ENCODE measurements at regions not wholly inside any gene's neighbourhood (a gene's known extent, or its start where the extent isn't known, plus 50 kb on each side); places are given as distances from the start of the nearest gene placed in this dataset.
"Not testable (repeated sequence)": the region's sequence is repeated elsewhere in the genome, so short reads cannot be mapped to it uniquely, and the experiment has no call there.

GRCh38 chr21:17688912-17689874 lies 76.5 kb upstream of the BTG3 start:
- ATAC-seq, result peak; percentile 78 to 95
- intact Hi-C loops (cut with DNase I), result no loop called here
- peak; percentile 60 for DNase-seq

DNA sequence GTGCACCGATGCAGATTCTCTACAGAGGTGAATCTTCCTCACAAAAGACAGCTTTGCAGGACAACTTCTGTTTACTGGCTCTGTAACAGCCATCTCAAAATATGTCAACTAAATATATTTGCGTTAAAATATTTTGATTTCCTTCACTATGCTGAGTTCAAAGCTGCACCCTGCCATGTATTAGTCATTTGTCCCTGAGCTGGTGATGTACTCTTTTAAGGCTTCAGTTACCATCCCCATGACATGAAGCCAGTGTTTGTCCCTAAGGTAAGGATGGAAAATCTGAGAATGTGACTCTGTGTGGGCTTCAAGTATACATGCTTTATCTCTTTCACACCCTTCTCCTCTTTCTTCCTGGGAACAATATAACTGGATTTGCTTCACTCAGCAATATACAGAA lies 70.2 kb upstream of the BTG3 start:
- intact Hi-C loops (cut with DNase I), result no loop called here
- ATAC-seq, result no peak

DNA sequence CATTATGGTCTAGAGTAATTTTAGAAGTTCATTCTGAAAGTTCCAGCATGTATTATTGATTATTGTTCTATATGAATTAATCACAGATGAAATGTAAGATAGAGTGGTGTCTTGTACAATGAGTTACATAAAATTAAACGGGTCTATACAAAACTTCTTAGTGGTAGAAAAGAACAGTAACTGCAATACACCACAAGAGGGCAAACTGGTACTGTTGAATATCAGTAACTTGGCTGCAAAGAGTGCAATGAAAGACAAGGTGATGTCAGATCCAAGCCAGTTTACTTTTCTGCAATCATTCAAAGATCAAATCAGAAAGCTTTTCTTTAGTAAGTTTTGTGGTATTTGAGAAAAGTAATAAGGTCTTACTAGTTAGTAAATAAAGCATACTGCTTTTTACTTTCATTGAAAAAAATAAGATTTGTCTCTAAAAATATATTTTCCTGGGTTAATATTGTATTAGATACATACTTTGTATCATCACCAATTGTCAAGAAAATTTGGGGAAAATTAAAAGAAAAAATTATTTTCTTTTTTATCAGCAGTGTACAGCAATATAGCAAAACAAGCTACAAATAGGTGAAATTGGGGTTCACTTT lies 66.4 kb upstream of the BTG3 start:
- DNase-seq (no peak), ATAC-seq (peak; percentile 81 to 83)
- intact Hi-C loops (cut with DNase I), result loop anchor here (1.0 to 10.0 kb wide), 4 partner anchors 136 to 246 kb away; partner anchors contain the start of gene C21orf91 (in 1 of the 2)

More for the DNA sequence above, 70.2 kb upstream of the BTG3 start:
- DNase-seq, result no peak

DNA sequence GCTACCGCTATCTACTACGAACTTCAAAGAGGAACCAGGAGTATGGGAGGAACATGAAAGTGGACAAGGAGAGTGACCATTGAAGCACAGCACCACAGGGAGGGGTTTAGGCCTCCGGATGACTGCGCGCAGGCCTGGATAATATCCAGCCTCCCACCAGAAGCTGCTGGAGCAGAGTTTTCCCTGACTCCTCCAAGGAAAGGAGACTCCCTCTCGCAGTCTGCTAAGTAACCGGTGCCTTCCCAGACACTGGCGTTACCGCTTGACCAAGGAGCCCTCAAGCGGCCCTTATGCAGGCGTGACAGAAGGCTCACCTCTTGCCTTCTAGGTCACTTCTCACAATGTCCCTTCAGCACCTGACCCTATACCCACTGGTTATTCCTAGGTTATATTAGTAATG lies 64.2 kb upstream of the BTG3 start:
- not testable (repeated sequence) for ATAC-seq, DNase-seq
- intact Hi-C loops (cut with DNase I), result loop anchor here in 1 of 2 donors (10.0 kb wide), 1 partner anchor 138 kb away; the partner anchor contains the start of gene C21orf91

DNA sequence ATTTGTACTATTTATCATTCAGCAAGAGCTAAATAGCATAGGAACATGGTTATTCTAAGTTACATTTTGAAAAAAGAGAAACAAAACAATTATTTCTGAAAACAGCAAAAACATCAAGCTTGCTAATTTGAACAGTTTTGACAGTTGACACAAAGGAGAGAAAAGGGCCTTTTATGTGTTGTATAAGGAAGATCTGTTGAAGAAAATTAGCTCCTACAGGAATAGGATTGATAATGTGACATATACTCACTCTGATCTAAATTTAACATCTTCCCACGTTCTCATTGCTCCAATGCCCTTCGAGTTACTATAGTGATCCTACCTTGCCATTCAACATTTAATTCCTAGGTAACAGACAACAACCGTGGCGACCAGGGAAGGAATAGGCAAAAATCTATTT lies 61.4 kb upstream of the BTG3 start:
- DNase-seq, result no peak
- intact Hi-C loops (cut with DNase I), result loop anchor here in 1 of 2 donors (10.0 kb wide), 1 partner anchor 141 kb away; the partner anchor contains the start of gene C21orf91
- ATAC-seq, result no peak

- intact Hi-C loops (cut with DNase I), result loop anchor here in 1 of 2 donors (10.0 kb wide), 1 partner anchor 141 kb away; the partner anchor contains the start of gene C21orf91
- no peak for ATAC-seq
- DNase-seq, result no peak
Observed at GRCh38 chr21:17673261-17674020, 60.7 kb upstream of the BTG3 start.

- ATAC-seq (no peak), DNase-seq (no peak)
- intact Hi-C loops (cut with DNase I), result loop anchor here in 1 of 2 donors (10.0 kb wide), 1 partner anchor 143 kb away; the partner anchor contains the start of gene C21orf91
Observed at GRCh38 chr21:17671733-17672132, 59.0 kb upstream of the BTG3 start.

DNA sequence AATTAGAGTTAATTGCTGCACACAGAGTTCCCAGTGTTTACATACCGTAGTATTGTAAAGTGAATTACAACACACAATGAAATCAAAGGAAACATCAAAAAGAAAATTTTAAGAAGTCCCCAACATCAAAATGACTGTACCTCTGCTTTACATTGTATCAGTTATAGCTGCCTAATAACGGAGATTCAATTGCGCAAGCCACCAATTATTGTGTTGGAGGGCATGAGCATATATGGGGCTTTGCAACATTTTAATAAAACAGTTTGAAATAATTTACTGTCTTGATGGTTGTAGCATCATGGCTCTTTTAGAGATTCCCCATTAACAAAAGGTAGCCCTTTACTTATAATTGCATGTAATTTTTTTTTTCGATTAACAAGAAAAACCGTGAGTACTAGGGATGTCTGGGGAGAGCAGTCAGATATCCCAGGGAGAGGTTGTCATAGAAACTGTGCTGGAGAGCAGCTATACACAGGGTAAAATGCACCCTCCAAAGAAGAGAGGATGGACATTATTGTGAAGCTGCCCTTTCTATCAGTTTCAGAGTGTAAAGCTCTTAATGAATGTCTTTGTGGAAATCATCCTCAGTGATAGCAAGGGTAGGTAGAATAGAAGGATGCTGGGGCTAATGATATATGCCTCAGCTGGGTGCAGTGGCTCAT lies 55.9 kb upstream of the BTG3 start:
- no peak for ATAC-seq
- no peak for DNase-seq
- intact Hi-C loops (cut with DNase I), result loop anchor here in 1 of 2 donors (10.0 kb wide), 1 partner anchor 56 kb away; no protein-coding TSS in a partner anchor

DNA sequence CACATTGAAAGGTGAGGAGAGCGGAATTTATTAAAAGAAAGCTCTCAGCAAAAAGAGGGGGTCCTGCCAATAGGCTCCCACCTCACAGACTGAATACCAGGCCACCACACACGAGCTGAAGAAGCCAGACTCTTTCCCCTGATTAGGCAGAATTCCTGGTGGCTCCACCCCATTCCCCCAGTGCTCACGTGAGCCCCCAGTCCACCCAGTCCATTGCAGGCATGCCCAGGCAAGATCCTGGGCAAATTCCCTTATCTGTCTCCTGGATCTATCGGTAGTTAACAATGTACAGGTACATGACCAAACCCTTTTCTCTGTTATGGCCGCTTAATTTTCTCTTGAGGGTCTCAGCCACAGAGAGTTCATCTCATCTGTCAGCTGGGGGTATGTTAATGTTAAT lies 54.6 kb upstream of the BTG3 start:
- ATAC-seq (no peak), DNase-seq (no peak)
- intact Hi-C loops (cut with DNase I), result loop anchor here in 1 of 2 donors (10.0 kb wide), 1 partner anchor 58 kb away; no protein-coding TSS in a partner anchor
